ENCODE measurements at regions not wholly inside any gene's neighbourhood (a gene's known extent, or its start where the extent isn't known, plus 50 kb on each side); places are given as distances from the start of the nearest gene placed in this dataset.

- no peak for TF ChIP-seq STAT6 (CRISPR knock-in tag; IDR thresholded peaks at IDR 0.05; ENCODE audit: borderline replicate concordance)
- no peak for TF ChIP-seq PREB (CRISPR knock-in tag; IDR thresholded peaks at IDR 0.05)
- TF ChIP-seq ZNF331 (CRISPR knock-in tag; IDR thresholded peaks at IDR 0.05) = no peak
- TF ChIP-seq TGIF2 (CRISPR knock-in tag; IDR thresholded peaks at IDR 0.05) = no peak
- no peak for TF ChIP-seq ZNF33B (CRISPR knock-in tag; IDR thresholded peaks at IDR 0.05)
Observed at GRCh38 chr15:99863550-99864198, 130.4 kb upstream of the LYSMD4 start (continued).

GRCh38 chr15:99857836-99858235 is 124.6 kb upstream of the LYSMD4 start:
- in situ Hi-C loops (cut with HindIII; ENCODE audit: extremely low pct_ligation_motif_present, low pct_unique_long_range_greater_than_20kb) = no loop called here
- Histone ChIP-seq H3K79me2 (ENCODE audit: insufficient read depth, low read length) (no peaks in the 10 kb centered on the region), H3K9me3 (ENCODE audit: low read length) (no peaks in the 10 kb centered on the region), H3K27me3 (ENCODE audit: control insufficient read depth in 1 of 2, insufficient read depth in 2 of 2, low read length in 2 of 2) (no peaks in the 10 kb centered on the region), H3K4me2 (ENCODE audit: low read depth, low read length) (no peak overlapping the region), H2AFZ (ENCODE audit: low read length) (no peak overlapping the region), H3K4me1 (ENCODE audit: insufficient read depth, low read length) (peaks cover 10% of the 10 kb centered on the region), H3K4me3 (replicated peaks in 1 of 3; ENCODE audit: insufficient read depth in 1 of 3, low read depth in 2 of 3, low read length in 3 of 3) (no peak overlapping the region), H4K20me1 (ENCODE audit: insufficient read depth, low read length) (no peaks in the 10 kb centered on the region), H3K27ac (ENCODE audit: extremely low read length, insufficient read depth, low read length) (no peak overlapping the region), H3K9ac (ENCODE audit: insufficient read depth, low read depth, low read length) (no peak overlapping the region), H3K36me3 (replicated peaks in 1 of 2; ENCODE audit: control insufficient read depth in 1 of 2, insufficient read depth in 2 of 2, low read length in 2 of 2) (no peaks in the 10 kb centered on the region)
- TF ChIP-seq ZFP91 (CRISPR knock-in tag; IDR thresholded peaks at IDR 0.05; ENCODE audit: borderline replicate concordance) (no peak), TRIM24 (CRISPR knock-in tag; IDR thresholded peaks at IDR 0.05) (no peak)
- intact Hi-C loops (cut with micrococcal nuclease; ENCODE audit: unreplicated experiment) = no loop called here
- no TSS peak for BruUV-seq (replicated peaks)
- ChIA-PET CTCF (ENCODE audit: low intra/inter-chr PET ratio, low total read pairs) (no interaction called here), POLR2A (no interaction called here)
- ATAC-seq = no peak
- no peak for FAIRE-seq
- WGBS (ENCODE audit: low lambda C conversion rate) = 93% methylated on average over 1 of the region's 1 CpG
- DNase-seq (ENCODE audit: low spot score) = no peak

All from HepG2 (cell line).